ENCODE measurements at regions not wholly inside any gene's neighbourhood (a gene's known extent, or its start where the extent isn't known, plus 50 kb on each side); places are given as distances from the start of the nearest gene placed in this dataset.

- intact Hi-C loops (cut with micrococcal nuclease; ENCODE audit: unreplicated experiment): no loop called here
- DNase-seq (ENCODE audit: low spot score): no peak
- ChIA-PET CTCF (ENCODE audit: unreplicated experiment) (no interaction called here), POLR2A (interaction anchor here (0.8 kb wide), 1 partner anchor 10 kb away, joined by 3 read pairs; no protein-coding TSS in a partner anchor)
- H4K20me1 ChIP-seq (ENCODE audit: insufficient read depth, low read length): no peaks in the 10 kb centered on the region
- no peaks in the 10 kb centered on the region for H3K36me3 ChIP-seq (ENCODE audit: insufficient read depth, low read length)
- H3K4me2 ChIP-seq (ENCODE audit: low read length): no peak overlapping the region
- H2AFZ ChIP-seq (ENCODE audit: low read length): no peak overlapping the region
- BruUV-seq (replicated peaks): no TSS peak
- no peak overlapping the region for H3K4me3 ChIP-seq (ENCODE audit: low read depth, low read length, poor library complexity, severe bottlenecking)
- TF ChIP-seq EZH2phosphoT487 (IDR thresholded peaks at IDR 0.05; ENCODE audit: borderline replicate concordance, low read depth, low read length) (no peak), CTCF (conservative IDR thresholded peaks at IDR 0.05; ENCODE audit: low read length) (no peak)
- no peak overlapping the region for H3K27ac ChIP-seq (ENCODE audit: low read depth, low read length, poor library complexity, severe bottlenecking)
- no peaks in the 10 kb centered on the region for H3K9me3 ChIP-seq (ENCODE audit: low read length)
- no peaks in the 10 kb centered on the region for H3K79me2 ChIP-seq (ENCODE audit: insufficient read depth, low read depth, low read length)
- H3K9me2 ChIP-seq (ENCODE audit: insufficient read depth, low read length): no peaks in the 10 kb centered on the region
- no peaks in the 10 kb centered on the region for H3K4me1 ChIP-seq (ENCODE audit: insufficient read depth, low read length, poor library complexity, severe bottlenecking)
These were observed 204.9 kb downstream of the SOX4 start for GRCh38 chr6:21798468-21798867.

GRCh38 chr6:21800330-21800729 is 206.8 kb downstream of the SOX4 start:
- intact Hi-C loops (cut with micrococcal nuclease; ENCODE audit: unreplicated experiment): no loop called here
- Histone ChIP-seq H3K79me2 (ENCODE audit: insufficient read depth, low read depth, low read length) (no peaks in the 10 kb centered on the region), H3K9me3 (ENCODE audit: low read length) (no peaks in the 10 kb centered on the region), H3K4me1 (ENCODE audit: insufficient read depth, low read length, poor library complexity, severe bottlenecking) (no peaks in the 10 kb centered on the region), H4K20me1 (ENCODE audit: insufficient read depth, low read length) (no peaks in the 10 kb centered on the region), H2AFZ (ENCODE audit: low read length) (no peak overlapping the region), H3K36me3 (ENCODE audit: insufficient read depth, low read length) (no peaks in the 10 kb centered on the region), H3K4me3 (ENCODE audit: low read depth, low read length, poor library complexity, severe bottlenecking) (no peak overlapping the region), H3K27ac (ENCODE audit: low read depth, low read length, poor library complexity, severe bottlenecking) (no peak overlapping the region), H3K9me2 (ENCODE audit: insufficient read depth, low read length) (no peaks in the 10 kb centered on the region), H3K4me2 (ENCODE audit: low read length) (no peak overlapping the region)
- TF ChIP-seq CTCF (conservative IDR thresholded peaks at IDR 0.05; ENCODE audit: low read length): no peak
- no peak for TF ChIP-seq EZH2phosphoT487 (IDR thresholded peaks at IDR 0.05; ENCODE audit: borderline replicate concordance, low read depth, low read length)
- no peak for DNase-seq (ENCODE audit: low spot score)
- no TSS peak for BruUV-seq (replicated peaks)
- CTCF ChIA-PET (ENCODE audit: unreplicated experiment): no interaction called here
- POLR2A ChIA-PET: interaction anchor here (1.5 kb wide), 1 partner anchor 18 kb away, joined by 5 read pairs; no protein-coding TSS in a partner anchor

GRCh38 chr6:21800948-21801438 is 207.4 kb downstream of the SOX4 start:
- Histone ChIP-seq H3K9me3 (ENCODE audit: low read length) (no peaks in the 10 kb centered on the region), H3K36me3 (ENCODE audit: insufficient read depth, low read length) (no peaks in the 10 kb centered on the region), H4K20me1 (ENCODE audit: insufficient read depth, low read length) (no peaks in the 10 kb centered on the region), H3K27ac (ENCODE audit: low read depth, low read length, poor library complexity, severe bottlenecking) (no peak overlapping the region), H3K79me2 (ENCODE audit: insufficient read depth, low read depth, low read length) (no peaks in the 10 kb centered on the region), H2AFZ (ENCODE audit: low read length) (no peak overlapping the region), H3K4me1 (ENCODE audit: insufficient read depth, low read length, poor library complexity, severe bottlenecking) (no peaks in the 10 kb centered on the region), H3K4me2 (ENCODE audit: low read length) (no peak overlapping the region), H3K9me2 (ENCODE audit: insufficient read depth, low read length) (no peaks in the 10 kb centered on the region), H3K4me3 (ENCODE audit: low read depth, low read length, poor library complexity, severe bottlenecking) (no peak overlapping the region)
- CTCF ChIA-PET (ENCODE audit: unreplicated experiment): no interaction called here
- BruUV-seq (replicated peaks): no TSS peak
- POLR2A ChIA-PET: no interaction called here
- intact Hi-C loops (cut with micrococcal nuclease; ENCODE audit: unreplicated experiment): no loop called here
- TF ChIP-seq EZH2phosphoT487 (IDR thresholded peaks at IDR 0.05; ENCODE audit: borderline replicate concordance, low read depth, low read length): no peak
- TF ChIP-seq CTCF (conservative IDR thresholded peaks at IDR 0.05; ENCODE audit: low read length): no peak
- DNase-seq (ENCODE audit: low spot score): no peak
